ENCODE measurements at regions not wholly inside any gene's neighbourhood (a gene's known extent, or its start where the extent isn't known, plus 50 kb on each side); places are given as distances from the start of the nearest gene placed in this dataset.

GRCh38 chr2:71887196-71887595, 260.5 kb downstream of the CYP26B1 start:
- no peak for TF ChIP-seq CTCF (IDR thresholded peaks at IDR 0.05)
- no peak for TF ChIP-seq POLR2A (IDR thresholded peaks at IDR 0.05)
